CD4-positive, alpha-beta T cell (primary cell): ENCODE measurements at regions not wholly inside any gene's neighbourhood (a gene's known extent, or its start where the extent isn't known, plus 50 kb on each side); places are given as distances from the start of the nearest gene placed in this dataset.
A peak's percentile ranks its signal among the peaks of the same experiment; 100 is the strongest.
"Not testable (repeated sequence)": the region's sequence is repeated elsewhere in the genome, so short reads cannot be mapped to it uniquely, and the experiment has no call there.

Source experiments
- ATAC-seq: fragments of 200-7000 bp; cut with Tn5 transposase; one replicate; pipeline ENCODE4 v1.10.0; 2022; ENCODE audit warnings: mild to moderate bottlenecking; ENCODE audit not compliant: poor library complexity
- CTCF ChIA-PET: fragments of 350-600 bp; sonication (Branson Sonifier 250); formaldehyde crosslinking; loops from one replicate; lab custom pipeline; 2021; ENCODE audit warnings: antibody characterized with exemption, inconsistent platforms; lab: Charles Lee
- POLR2A ChIA-PET: fragments of 350-600 bp; sonication (Branson Sonifier 250); formaldehyde crosslinking; loops from one replicate; lab custom pipeline; 2021; ENCODE audit warnings: antibody characterized with exemption, inconsistent platforms; lab: Charles Lee
- DNase-seq, 14 experiments: peaks; one replicate each; pipeline ENCODE4 v3.0.0-alpha.2; 2013 to 2020; ENCODE audit warnings: mixed read lengths in 2 of 14
- H3K27ac ChIP-seq, 2 donors: one replicate each; pipeline versions ENCODE4 v1.5.1 to v1.7.0; 2013; ENCODE audit warnings: low read length in 2 of 2, low read depth in 1 of 2, mild to moderate bottlenecking in 1 of 2
- H3K27me3 ChIP-seq, 2 experiments: 1 replicate in 1 of 2; 2 replicates in 1 of 2; pipeline versions ENCODE4 v1.6.1 to v1.7.0; 2013; ENCODE audit warnings: low read length in 2 of 2, control low read depth in 1 of 2, mild to moderate bottlenecking in 1 of 2, moderate library complexity in 1 of 2; ENCODE audit not compliant: insufficient read depth in 2 of 2, control insufficient read depth in 1 of 2
- H3K36me3 ChIP-seq: one replicate; pipeline ENCODE4 v1.6.1; 2013; ENCODE audit warnings: low read length, control low read depth; ENCODE audit not compliant: insufficient read depth
- H3K4me1 ChIP-seq: one replicate; pipeline ENCODE4 v1.6.1; 2013; ENCODE audit warnings: low read length, control low read depth; ENCODE audit not compliant: insufficient read depth
- H3K4me3 ChIP-seq: one replicate; pipeline ENCODE4 v1.5.1; 2013; ENCODE audit warnings: mild to moderate bottlenecking, low read length, moderate library complexity
- H3K9me3 ChIP-seq, 2 experiments: 1 replicate in 1 of 2; 2 replicates in 1 of 2; pipeline versions ENCODE4 v1.6.1 to v1.7.0; 2013; ENCODE audit warnings: low read length in 2 of 2, mild to moderate bottlenecking in 2 of 2, control low read depth in 1 of 2, moderate library complexity in 1 of 2; ENCODE audit not compliant: control insufficient read depth in 1 of 2, insufficient read depth in 1 of 2
- H3K27ac Mint-ChIP-seq: one replicate; pipeline ENCODE4 v1.8.0; 2020; ENCODE audit warnings: mixed read lengths
- H3K27me3 Mint-ChIP-seq: one replicate; pipeline ENCODE4 v1.8.0; 2021; ENCODE audit warnings: mixed read lengths
- H3K36me3 Mint-ChIP-seq: one replicate; pipeline ENCODE4 v1.8.0; 2021; ENCODE audit warnings: low read depth, mixed read lengths
- H3K4me1 Mint-ChIP-seq: one replicate; pipeline ENCODE4 v1.8.0; 2021; ENCODE audit warnings: low read depth, mixed read lengths
- H3K4me3 Mint-ChIP-seq: one replicate; pipeline ENCODE4 v1.8.0; 2020; ENCODE audit warnings: mild to moderate bottlenecking, mixed read lengths
- H3K9me3 Mint-ChIP-seq: one replicate; pipeline ENCODE4 v1.8.0; 2020; ENCODE audit warnings: mixed read lengths
- intact Hi-C, 2 experiments: fragments of 100-400 bp; cut with DNase I in 1 of 2; cut with micrococcal nuclease in 1 of 2; formaldehyde crosslinking; loops; one replicate each; pipeline versions ENCODE4 v1.15.1 to v1.9.0; 2023 to 2025; cut with DNase I, micrococcal nuclease

GRCh38 chr9:66046992-66047391 lies 310.0 kb downstream of the FOXD4L4 start:
- H3K27ac ChIP-seq, H3K36me3 Mint-ChIP-seq, H3K4me1 ChIP-seq, H3K27ac Mint-ChIP-seq, ATAC-seq, H3K36me3 ChIP-seq, H3K9me3 ChIP-seq, H3K9me3 Mint-ChIP-seq, H3K27me3 Mint-ChIP-seq, POLR2A ChIA-PET, H3K4me1 Mint-ChIP-seq, DNase-seq, intact Hi-C loops, H3K4me3 Mint-ChIP-seq, H3K4me3 ChIP-seq, H3K27me3 ChIP-seq, CTCF ChIA-PET: not testable (repeated sequence)

- H3K36me3 ChIP-seq, H3K4me1 ChIP-seq, H3K36me3 Mint-ChIP-seq, H3K27ac Mint-ChIP-seq, DNase-seq, H3K27me3 Mint-ChIP-seq, CTCF ChIA-PET, POLR2A ChIA-PET, H3K9me3 ChIP-seq, H3K4me3 ChIP-seq, H3K27me3 ChIP-seq, H3K27ac ChIP-seq, H3K9me3 Mint-ChIP-seq, H3K4me1 Mint-ChIP-seq, ATAC-seq, intact Hi-C loops, H3K4me3 Mint-ChIP-seq: not testable (repeated sequence)
Measured at GRCh38 chr9:66049721-66050120, 312.8 kb downstream of the FOXD4L4 start.

- H3K4me1 ChIP-seq, H3K36me3 Mint-ChIP-seq, H3K27ac Mint-ChIP-seq, H3K4me3 Mint-ChIP-seq, H3K27me3 Mint-ChIP-seq, DNase-seq, H3K9me3 ChIP-seq, CTCF ChIA-PET, H3K27me3 ChIP-seq, H3K4me1 Mint-ChIP-seq, H3K4me3 ChIP-seq, H3K27ac ChIP-seq, H3K36me3 ChIP-seq, intact Hi-C loops, H3K9me3 Mint-ChIP-seq, POLR2A ChIA-PET, ATAC-seq: not testable (repeated sequence)
Measured at GRCh38 chr9:66054705-66055104, 317.8 kb downstream of the FOXD4L4 start.

GRCh38 chr9:66060681-66061080 lies 323.7 kb downstream of the FOXD4L4 start:
- H3K27me3 ChIP-seq, H3K4me3 Mint-ChIP-seq, H3K4me3 ChIP-seq, H3K4me1 ChIP-seq, ATAC-seq, H3K27ac Mint-ChIP-seq, H3K36me3 ChIP-seq, H3K9me3 ChIP-seq, intact Hi-C loops, H3K36me3 Mint-ChIP-seq, H3K4me1 Mint-ChIP-seq, H3K9me3 Mint-ChIP-seq, POLR2A ChIA-PET, CTCF ChIA-PET, H3K27me3 Mint-ChIP-seq, DNase-seq, H3K27ac ChIP-seq: not testable (repeated sequence)

- H3K4me3 ChIP-seq, H3K36me3 ChIP-seq, H3K4me1 ChIP-seq, H3K9me3 ChIP-seq, DNase-seq, H3K27ac Mint-ChIP-seq, H3K27me3 Mint-ChIP-seq, H3K9me3 Mint-ChIP-seq, H3K36me3 Mint-ChIP-seq, H3K4me3 Mint-ChIP-seq, CTCF ChIA-PET, intact Hi-C loops, H3K27ac ChIP-seq, POLR2A ChIA-PET, ATAC-seq, H3K4me1 Mint-ChIP-seq, H3K27me3 ChIP-seq: not testable (repeated sequence)
Measured at GRCh38 chr9:66063822-66064221, 326.9 kb downstream of the FOXD4L4 start.

- H3K4me3 ChIP-seq, ATAC-seq, H3K27ac ChIP-seq, POLR2A ChIA-PET, H3K4me1 ChIP-seq, H3K9me3 Mint-ChIP-seq, CTCF ChIA-PET, H3K27ac Mint-ChIP-seq, H3K9me3 ChIP-seq, H3K4me1 Mint-ChIP-seq, H3K4me3 Mint-ChIP-seq, H3K36me3 Mint-ChIP-seq, H3K36me3 ChIP-seq, H3K27me3 Mint-ChIP-seq, intact Hi-C loops, H3K27me3 ChIP-seq: not testable (repeated sequence)
- DNase-seq = peak in 2 of 14 experiments; percentile 1 to 30
Measured at GRCh38 chr9:66065735-66066134, 328.8 kb downstream of the FOXD4L4 start.

- H3K27ac ChIP-seq, H3K9me3 Mint-ChIP-seq, H3K27me3 ChIP-seq, H3K9me3 ChIP-seq, H3K36me3 ChIP-seq, intact Hi-C loops, H3K4me3 Mint-ChIP-seq, H3K4me1 ChIP-seq, H3K27ac Mint-ChIP-seq, H3K4me3 ChIP-seq, ATAC-seq, POLR2A ChIA-PET, H3K4me1 Mint-ChIP-seq, CTCF ChIA-PET, H3K27me3 Mint-ChIP-seq, H3K36me3 Mint-ChIP-seq: not testable (repeated sequence)
- DNase-seq = peak in 1 of 14 experiments; percentile 27
Measured at GRCh38 chr9:66067231-66067630, 330.3 kb downstream of the FOXD4L4 start.
